ENCODE measurements at regions not wholly inside any gene's neighbourhood (a gene's known extent, or its start where the extent isn't known, plus 50 kb on each side); places are given as distances from the start of the nearest gene placed in this dataset.

DNA sequence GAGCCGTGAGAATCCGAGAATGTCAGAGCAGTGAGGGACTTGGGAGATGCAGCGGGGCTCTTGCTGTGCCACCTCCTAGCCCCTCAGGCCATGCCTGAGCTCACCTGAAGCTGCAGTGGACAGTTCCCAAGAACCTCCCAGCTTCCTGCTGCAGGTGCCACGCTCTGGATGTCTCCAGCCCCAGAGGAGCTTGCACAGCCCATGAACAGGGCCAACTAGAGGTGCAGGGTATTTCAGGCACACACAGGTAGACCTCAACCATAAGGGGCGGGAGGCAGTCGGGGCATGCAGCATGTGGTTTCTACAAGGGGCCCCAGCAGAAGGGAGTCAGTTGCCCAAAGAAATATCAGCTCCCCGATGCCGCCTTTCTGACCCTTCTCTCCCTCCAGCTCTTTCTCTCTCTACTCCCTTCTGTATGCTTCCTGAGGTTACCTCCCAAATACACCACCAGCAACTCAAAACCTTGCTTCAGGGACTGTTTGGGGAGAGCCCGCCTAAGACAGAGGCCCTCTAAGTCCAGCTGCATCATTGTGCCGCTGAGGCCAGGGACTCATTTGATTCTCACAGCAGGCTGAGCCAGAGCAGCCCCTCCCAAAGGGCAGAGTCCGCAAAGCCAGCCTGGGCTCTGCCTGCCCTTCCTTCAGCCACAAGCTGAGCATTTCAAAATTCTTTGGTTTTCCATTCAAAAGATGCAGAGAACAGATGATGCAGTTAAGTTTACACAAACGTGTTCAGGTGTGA is 209.8 kb downstream of the MATN1 start:
- Histone ChIP-seq H3K27me3 (ENCODE audit: control insufficient read depth in 1 of 2, insufficient read depth in 2 of 2, low read length in 2 of 2) (peaks cover 8 to 13% of the 10 kb centered on the region in 2 donors), H3K27ac (ENCODE audit: low read length) (no peak overlapping the region), H3K9ac (ENCODE audit: low read length in 2 of 2) (no peak overlapping the region), H3K9me3 (ENCODE audit: control insufficient read depth in 2 of 2, low read length in 2 of 2) (peaks cover 0 to 3% of the 10 kb centered on the region in 2 donors), H3K4me3 (ENCODE audit: low read length in 2 of 2) (no peak overlapping the region), H3K36me3 (ENCODE audit: control insufficient read depth in 2 of 2, insufficient read depth in 2 of 2, low read length in 2 of 2) (no peaks in the 10 kb centered on the region), H3K4me1 (ENCODE audit: control insufficient read depth, insufficient read depth, low read length) (no peaks in the 10 kb centered on the region)

DNA sequence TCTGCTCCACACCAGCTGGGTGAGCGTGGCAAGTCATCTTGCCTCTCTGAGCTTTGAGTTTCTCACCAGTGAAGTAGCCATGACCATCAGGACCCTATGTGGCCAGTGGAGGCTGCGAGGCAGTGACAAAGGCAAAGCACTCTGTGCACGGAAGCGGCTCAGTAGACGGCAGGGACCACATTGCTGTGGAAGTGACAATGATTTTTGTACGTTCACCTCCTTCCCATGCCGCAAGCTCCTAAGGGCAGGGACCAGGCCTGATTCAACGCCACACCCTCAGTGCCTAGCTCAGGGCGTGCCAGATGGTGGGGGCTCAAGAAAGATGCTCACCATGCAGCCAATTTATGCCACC is 210.5 kb downstream of the MATN1 start:
- Histone ChIP-seq H3K9ac (ENCODE audit: low read length in 2 of 2) (no peak overlapping the region), H3K9me3 (ENCODE audit: control insufficient read depth in 2 of 2, low read length in 2 of 2) (peaks cover 0 to 3% of the 10 kb centered on the region in 2 donors), H3K4me3 (ENCODE audit: low read length in 2 of 2) (no peak overlapping the region), H3K4me1 (ENCODE audit: control insufficient read depth, insufficient read depth, low read length) (no peaks in the 10 kb centered on the region), H3K27me3 (ENCODE audit: control insufficient read depth in 1 of 2, insufficient read depth in 2 of 2, low read length in 2 of 2) (peaks cover 8 to 9% of the 10 kb centered on the region in 2 donors), H3K36me3 (ENCODE audit: control insufficient read depth in 2 of 2, insufficient read depth in 2 of 2, low read length in 2 of 2) (no peaks in the 10 kb centered on the region), H3K27ac (ENCODE audit: low read length) (no peak overlapping the region)

DNA sequence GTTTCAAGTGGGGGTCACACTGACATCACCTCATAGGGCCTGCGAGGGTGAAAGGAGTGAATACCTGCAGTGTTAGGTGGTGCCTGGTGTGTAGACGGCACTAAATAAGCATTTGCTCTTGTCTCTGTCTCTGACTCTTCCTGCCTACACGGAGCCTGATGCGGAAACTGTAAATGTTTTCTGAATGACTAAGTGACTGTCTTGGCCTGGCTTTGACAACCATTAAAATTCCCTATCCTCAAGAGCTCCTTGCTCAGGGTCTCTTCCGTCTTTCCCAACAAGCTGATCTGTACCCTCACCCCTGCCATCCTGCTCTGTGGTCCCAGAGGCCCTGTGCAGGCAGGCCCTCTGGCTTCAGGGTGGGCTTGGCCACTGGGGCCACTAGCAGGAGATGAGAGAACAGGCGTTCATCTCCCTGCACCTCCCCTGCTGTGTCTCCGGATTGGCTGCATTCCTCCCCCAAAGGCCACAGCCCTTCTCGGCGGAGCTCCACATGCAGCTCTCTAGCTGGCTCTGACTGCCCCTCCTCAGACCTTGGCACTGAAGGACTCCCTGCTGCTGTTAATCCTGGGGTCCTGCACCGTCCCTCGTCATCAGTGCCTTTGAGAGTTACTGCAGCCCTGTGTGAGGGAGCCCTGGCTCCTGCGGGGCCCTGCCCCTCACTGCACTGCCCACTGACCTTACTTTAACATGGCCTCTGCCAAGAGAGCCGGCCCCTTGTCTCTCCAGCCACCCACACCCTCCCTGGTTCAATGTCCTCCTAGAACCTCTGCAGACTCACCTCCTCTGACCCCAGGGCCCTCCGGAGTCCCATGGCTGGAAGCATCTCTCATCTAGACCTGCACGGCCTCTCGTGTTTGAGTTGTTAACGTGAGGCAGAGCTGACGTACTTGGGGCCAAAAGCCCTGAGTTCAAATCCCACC is 211.1 kb downstream of the MATN1 start:
- no peaks in the 10 kb centered on the region for H3K4me1 ChIP-seq (ENCODE audit: control insufficient read depth, insufficient read depth, low read length)
- H3K9me3 ChIP-seq (ENCODE audit: control insufficient read depth in 2 of 2, low read length in 2 of 2): peaks cover 0 to 3% of the 10 kb centered on the region in 2 donors
- no peaks in the 10 kb centered on the region for H3K36me3 ChIP-seq (ENCODE audit: control insufficient read depth in 2 of 2, insufficient read depth in 2 of 2, low read length in 2 of 2)
- peaks cover 8 to 11% of the 10 kb centered on the region in 2 donors for H3K27me3 ChIP-seq (ENCODE audit: control insufficient read depth in 1 of 2, insufficient read depth in 2 of 2, low read length in 2 of 2)
- no peak overlapping the region for H3K4me3 ChIP-seq (ENCODE audit: low read length in 2 of 2)
- no peak overlapping the region for H3K9ac ChIP-seq (ENCODE audit: low read length in 2 of 2)
- H3K27ac ChIP-seq (ENCODE audit: low read length): no peak overlapping the region

DNA sequence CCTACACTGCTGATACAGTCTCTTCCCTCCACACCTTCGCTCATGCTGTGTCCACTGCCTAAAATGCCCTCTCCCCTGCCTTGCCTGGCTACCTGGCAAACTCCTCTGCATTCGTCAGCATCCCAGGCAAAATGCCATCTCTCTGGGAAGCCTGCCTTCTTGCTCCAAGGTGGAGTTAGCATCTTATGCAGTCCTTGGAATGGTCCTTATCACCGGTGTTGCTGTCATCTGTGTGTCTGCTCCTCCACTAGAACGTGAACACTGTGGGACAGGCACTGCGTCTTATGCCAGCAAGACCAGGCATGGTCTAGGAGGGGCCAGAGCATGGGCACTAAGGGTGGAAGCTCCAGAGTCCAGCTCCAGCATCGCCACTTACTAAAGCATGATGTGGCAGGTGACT is 211.8 kb downstream of the MATN1 start:
- H3K36me3 ChIP-seq (ENCODE audit: control insufficient read depth in 2 of 2, insufficient read depth in 2 of 2, low read length in 2 of 2): no peaks in the 10 kb centered on the region
- no peak overlapping the region for H3K4me3 ChIP-seq (ENCODE audit: low read length in 2 of 2)
- peaks cover 8 to 11% of the 10 kb centered on the region in 2 donors for H3K27me3 ChIP-seq (ENCODE audit: control insufficient read depth in 1 of 2, insufficient read depth in 2 of 2, low read length in 2 of 2)
- no peaks in the 10 kb centered on the region for H3K4me1 ChIP-seq (ENCODE audit: control insufficient read depth, insufficient read depth, low read length)
- no peak overlapping the region for H3K27ac ChIP-seq (ENCODE audit: low read length)
- no peak overlapping the region for H3K9ac ChIP-seq (ENCODE audit: low read length in 2 of 2)
- peaks cover 0 to 3% of the 10 kb centered on the region in 2 donors for H3K9me3 ChIP-seq (ENCODE audit: control insufficient read depth in 2 of 2, low read length in 2 of 2)

DNA sequence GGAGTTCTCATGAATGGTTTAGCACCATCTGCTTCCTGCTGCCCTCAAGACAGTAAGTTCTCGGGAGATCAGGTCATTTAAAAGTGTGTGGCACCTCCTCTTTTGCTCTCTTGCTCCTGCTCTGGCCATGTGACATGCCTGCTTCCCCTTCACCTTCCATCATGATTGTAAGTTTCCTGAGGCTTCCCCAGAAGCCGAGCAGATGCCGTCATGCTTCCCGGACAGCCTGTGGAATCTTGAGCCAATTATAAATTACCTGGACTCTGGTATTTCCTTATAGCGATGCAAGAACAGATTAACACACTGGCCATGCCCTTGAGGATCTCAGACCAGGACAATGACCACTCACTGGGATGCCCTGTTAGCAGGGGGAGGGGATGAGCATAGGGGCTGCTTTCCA is 212.3 kb downstream of the MATN1 start:
- Histone ChIP-seq H3K9ac (ENCODE audit: low read length in 2 of 2) (no peak overlapping the region), H3K27ac (ENCODE audit: low read length) (no peak overlapping the region), H3K27me3 (ENCODE audit: control insufficient read depth in 1 of 2, insufficient read depth in 2 of 2, low read length in 2 of 2) (peaks cover 6 to 11% of the 10 kb centered on the region in 2 donors), H3K4me3 (ENCODE audit: low read length in 2 of 2) (no peak overlapping the region), H3K9me3 (ENCODE audit: control insufficient read depth in 2 of 2, low read length in 2 of 2) (peaks cover 0 to 3% of the 10 kb centered on the region in 2 donors), H3K36me3 (ENCODE audit: control insufficient read depth in 2 of 2, insufficient read depth in 2 of 2, low read length in 2 of 2) (no peaks in the 10 kb centered on the region), H3K4me1 (ENCODE audit: control insufficient read depth, insufficient read depth, low read length) (no peaks in the 10 kb centered on the region)

DNA sequence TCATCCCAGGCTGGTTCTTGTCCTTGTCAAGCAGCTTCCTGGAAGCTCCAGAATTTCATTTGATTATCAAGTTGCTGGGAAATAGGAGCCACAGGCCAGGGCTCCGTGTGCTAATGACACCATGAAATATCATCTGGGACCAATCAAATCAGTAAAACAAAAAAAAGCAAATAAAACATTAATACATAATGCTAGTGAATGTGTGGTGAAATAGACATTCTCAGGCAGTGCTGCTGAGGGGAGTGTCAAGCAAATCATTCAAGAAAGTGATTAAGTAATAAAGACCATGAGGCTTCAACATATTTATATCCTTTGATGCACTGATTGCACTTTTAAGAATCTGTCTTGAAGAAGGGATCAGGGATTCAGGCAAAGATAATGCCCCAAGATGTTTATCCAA is 213.7 kb downstream of the MATN1 start:
- no peak overlapping the region for H3K9ac ChIP-seq (ENCODE audit: low read length in 2 of 2)
- peaks cover 0 to 3% of the 10 kb centered on the region in 2 donors for H3K9me3 ChIP-seq (ENCODE audit: control insufficient read depth in 2 of 2, low read length in 2 of 2)
- H3K4me1 ChIP-seq (ENCODE audit: control insufficient read depth, insufficient read depth, low read length): no peaks in the 10 kb centered on the region
- peaks cover 6 to 11% of the 10 kb centered on the region in 2 donors for H3K27me3 ChIP-seq (ENCODE audit: control insufficient read depth in 1 of 2, insufficient read depth in 2 of 2, low read length in 2 of 2)
- no peak overlapping the region for H3K4me3 ChIP-seq (ENCODE audit: low read length in 2 of 2)
- no peak overlapping the region for H3K27ac ChIP-seq (ENCODE audit: low read length)
- H3K36me3 ChIP-seq (ENCODE audit: control insufficient read depth in 2 of 2, insufficient read depth in 2 of 2, low read length in 2 of 2): no peaks in the 10 kb centered on the region

DNA sequence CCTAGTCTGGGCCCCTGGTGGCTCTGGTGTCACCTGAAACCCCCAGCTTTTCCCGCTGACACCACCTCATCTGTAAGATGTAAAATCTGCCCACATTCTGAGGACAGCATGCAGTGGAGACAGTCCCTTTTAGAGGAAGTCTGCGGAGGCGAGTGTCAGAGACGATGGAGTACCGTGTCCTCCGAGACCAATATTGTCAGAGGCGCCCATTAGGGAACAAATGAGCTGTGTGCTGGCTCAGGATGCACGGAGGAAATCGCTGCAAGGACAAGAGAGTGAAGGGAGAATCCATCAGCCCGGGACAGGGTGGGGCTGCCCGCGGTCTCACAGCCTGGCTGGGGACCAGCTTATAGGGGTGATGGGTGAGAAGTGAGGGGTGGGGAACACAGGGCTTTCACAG is 214.8 kb downstream of the MATN1 start:
- H3K27ac ChIP-seq (ENCODE audit: low read length): no peak overlapping the region
- no peaks in the 10 kb centered on the region for H3K4me1 ChIP-seq (ENCODE audit: control insufficient read depth, insufficient read depth, low read length)
- no peak overlapping the region for H3K4me3 ChIP-seq (ENCODE audit: low read length in 2 of 2)
- H3K9me3 ChIP-seq (ENCODE audit: control insufficient read depth in 2 of 2, low read length in 2 of 2): peaks cover 0 to 3% of the 10 kb centered on the region in 2 donors
- H3K36me3 ChIP-seq (ENCODE audit: control insufficient read depth in 2 of 2, insufficient read depth in 2 of 2, low read length in 2 of 2): no peaks in the 10 kb centered on the region
- peaks cover 3 to 11% of the 10 kb centered on the region in 2 donors for H3K27me3 ChIP-seq (ENCODE audit: control insufficient read depth in 1 of 2, insufficient read depth in 2 of 2, low read length in 2 of 2)
- H3K9ac ChIP-seq (ENCODE audit: low read length in 2 of 2): no peak overlapping the region

DNA sequence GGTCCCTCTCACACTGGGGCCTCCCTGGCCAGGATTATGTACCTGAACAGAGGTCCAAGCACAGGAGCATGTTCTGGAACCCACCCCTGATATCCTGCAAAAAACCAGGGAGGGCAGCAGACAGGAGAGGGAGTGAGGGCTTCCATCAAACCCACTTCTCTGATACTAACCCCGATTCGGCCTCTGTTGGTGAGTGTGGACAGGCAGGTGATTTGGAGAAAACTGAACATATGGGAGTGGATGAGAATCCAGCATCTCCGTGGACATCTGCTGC is 215.3 kb downstream of the MATN1 start:
- Histone ChIP-seq H3K27me3 (ENCODE audit: control insufficient read depth in 1 of 2, insufficient read depth in 2 of 2, low read length in 2 of 2) (peaks cover 3 to 11% of the 10 kb centered on the region in 2 donors), H3K9ac (ENCODE audit: low read length in 2 of 2) (no peak overlapping the region), H3K27ac (ENCODE audit: low read length) (no peak overlapping the region), H3K4me1 (ENCODE audit: control insufficient read depth, insufficient read depth, low read length) (no peaks in the 10 kb centered on the region), H3K9me3 (ENCODE audit: control insufficient read depth in 2 of 2, low read length in 2 of 2) (peaks cover 0 to 3% of the 10 kb centered on the region in 2 donors), H3K36me3 (ENCODE audit: control insufficient read depth in 2 of 2, insufficient read depth in 2 of 2, low read length in 2 of 2) (no peaks in the 10 kb centered on the region), H3K4me3 (ENCODE audit: low read length in 2 of 2) (no peak overlapping the region)

DNA sequence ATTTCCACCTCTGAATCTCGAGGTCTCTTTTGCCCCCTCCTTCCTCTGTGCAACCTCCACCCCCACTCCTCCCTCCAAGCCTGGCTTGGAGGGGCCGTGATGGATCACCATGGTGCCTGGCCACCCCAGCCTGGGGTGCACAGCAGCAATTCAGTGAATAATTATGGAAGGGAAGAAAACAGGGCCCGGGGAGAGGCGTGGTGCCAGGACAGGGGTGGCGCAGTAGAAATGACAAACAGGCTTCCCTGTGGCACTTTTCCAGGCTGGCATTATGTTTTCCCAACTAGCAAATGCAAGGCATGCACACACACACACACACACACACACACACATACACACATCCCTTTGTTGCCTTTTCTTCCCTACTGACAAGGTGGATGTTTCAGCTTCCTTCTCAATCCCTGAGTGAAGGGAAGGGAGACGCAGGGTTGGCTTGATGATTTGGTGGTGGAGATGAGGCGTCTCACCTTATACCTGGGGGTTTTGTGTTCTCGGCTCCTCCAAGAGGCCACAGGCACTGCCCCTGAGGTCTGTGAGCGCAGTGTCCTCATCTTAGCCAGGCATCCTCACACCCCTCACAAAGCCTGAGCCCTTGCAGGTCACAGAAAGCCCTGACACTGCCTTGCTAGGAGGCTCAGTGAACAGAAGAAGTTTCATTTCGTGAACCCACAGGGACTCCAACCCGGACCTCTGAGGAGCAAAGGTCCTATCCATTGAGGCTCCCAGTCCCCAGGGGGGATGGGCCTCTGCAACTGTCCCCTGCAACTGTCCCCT is 215.8 kb downstream of the MATN1 start:
- Histone ChIP-seq H3K4me3 (ENCODE audit: low read length in 2 of 2) (no peak overlapping the region), H3K9ac (ENCODE audit: low read length in 2 of 2) (no peak overlapping the region), H3K27me3 (ENCODE audit: control insufficient read depth in 1 of 2, insufficient read depth in 2 of 2, low read length in 2 of 2) (peaks cover 5 to 11% of the 10 kb centered on the region in 2 donors), H3K36me3 (ENCODE audit: control insufficient read depth in 2 of 2, insufficient read depth in 2 of 2, low read length in 2 of 2) (no peaks in the 10 kb centered on the region), H3K27ac (ENCODE audit: low read length) (no peak overlapping the region), H3K4me1 (ENCODE audit: control insufficient read depth, insufficient read depth, low read length) (no peaks in the 10 kb centered on the region), H3K9me3 (ENCODE audit: control insufficient read depth in 2 of 2, low read length in 2 of 2) (peaks cover 0 to 3% of the 10 kb centered on the region in 2 donors)

DNA sequence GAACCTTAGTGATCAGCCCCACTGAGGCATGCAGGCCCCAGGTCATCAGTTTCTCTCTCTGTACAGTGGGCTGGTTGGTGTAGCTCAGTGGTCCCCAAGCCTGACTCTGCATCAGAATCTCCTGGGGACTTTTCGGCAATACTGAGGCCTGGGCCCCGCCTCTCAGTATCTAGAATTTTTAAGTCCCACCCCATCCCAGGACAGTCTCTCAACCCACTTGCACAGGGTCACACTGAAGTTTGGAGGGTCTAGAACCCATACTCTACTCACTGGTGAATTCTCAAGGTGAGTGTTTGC is 216.4 kb downstream of the MATN1 start:
- no peak overlapping the region for H3K27ac ChIP-seq (ENCODE audit: low read length)
- H3K27me3 ChIP-seq (ENCODE audit: control insufficient read depth in 1 of 2, insufficient read depth in 2 of 2, low read length in 2 of 2): peaks cover 3 to 11% of the 10 kb centered on the region in 2 donors
- H3K4me1 ChIP-seq (ENCODE audit: control insufficient read depth, insufficient read depth, low read length): no peaks in the 10 kb centered on the region
- H3K9me3 ChIP-seq (ENCODE audit: control insufficient read depth in 2 of 2, low read length in 2 of 2): peaks cover 0 to 3% of the 10 kb centered on the region in 2 donors
- H3K4me3 ChIP-seq (ENCODE audit: low read length in 2 of 2): no peak overlapping the region
- no peak overlapping the region for H3K9ac ChIP-seq (ENCODE audit: low read length in 2 of 2)
- no peaks in the 10 kb centered on the region for H3K36me3 ChIP-seq (ENCODE audit: control insufficient read depth in 2 of 2, insufficient read depth in 2 of 2, low read length in 2 of 2)
